HCT116 (cell line): ENCODE measurements at regions not wholly inside any gene's neighbourhood (a gene's known extent, or its start where the extent isn't known, plus 50 kb on each side); places are given as distances from the start of the nearest gene placed in this dataset.

Experiments used
- ATAC-seq: fragments of 200-7000 bp; cut with Tn5 transposase; 2 replicates; pipeline ENCODE4 v1.9.1; 2020; ENCODE audit warnings: mild to moderate bottlenecking, moderate library complexity
- BruUV-seq: library from RNA; stranded (reverse); fragments of 400-500 nt; replicated peaks from 2 replicates; lab custom pipeline; 2021; lab: Mats Ljungman, UMichigan
- CTCF ChIA-PET: fragments of 300-600 bp; sonication (Branson Sonifier 250); formaldehyde crosslinking; loops from one replicate; lab custom pipeline; 2021; ENCODE audit warnings: antibody characterized with exemption; lab: Charles Lee
- POLR2A ChIA-PET: fragments of 300-600, 350-600 bp; sonication (Branson Sonifier 250); formaldehyde crosslinking; loops from one replicate; lab custom pipeline; 2021; ENCODE audit warnings: antibody characterized with exemption; lab: Charles Lee
- RAD21 ChIA-PET, 2 experiments: fragments of 300-600 bp; sonication (Branson Sonifier 250); formaldehyde crosslinking; loops; one replicate each; lab custom pipeline; 2023; ENCODE audit warnings: low total read pairs in 2 of 2; ENCODE audit not compliant: uncharacterized antibody in 2 of 2, unreplicated experiment in 2 of 2, low non-redundant PET in 1 of 2; lab: Charles Lee
- DNase-seq: peaks from one replicate; pipeline ENCODE4 v3.0.0-alpha.2; 2010; ENCODE audit warnings: low read depth, low spot score
- H2AFZ ChIP-seq: fragments of 200-600 bp; shearing (Covaris generic), sonication (generic); 2 replicates; pipeline ENCODE4 v1.6.1; 2017; ENCODE audit warnings: low read depth, mixed run types, mixed read lengths, antibody characterized with exemption, low read length; ENCODE audit not compliant: poor library complexity, severe bottlenecking
- H3K27ac ChIP-seq: 2 replicates; pipeline ENCODE4 v1.5.1; 2012; ENCODE audit warnings: low read depth, low read length
- H3K27me3 ChIP-seq: fragments of 200-600 bp; sonication (generic); 2 replicates; pipeline ENCODE4 v1.6.1; 2016; ENCODE audit warnings: mixed run types, low read length, mixed read lengths; ENCODE audit not compliant: insufficient read depth
- H3K36me3 ChIP-seq, 2 experiments: fragments of 200-500 bp in 1 of 2; fragments of 200-600 bp in 1 of 2; sonication (Bioruptor generic) in 1 of 2; sonication (generic) in 1 of 2; 2 replicates each; pipeline versions ENCODE4 v1.5.1 to v1.6.1; 2014 to 2016; ENCODE audit warnings: low read length in 2 of 2, inconsistent platforms in 1 of 2, mixed read lengths in 1 of 2, mixed run types in 1 of 2; ENCODE audit not compliant: insufficient read depth in 2 of 2, control insufficient read depth in 1 of 2
- H3K4me1 ChIP-seq, 2 experiments: fragments of 200-600 bp in 1 of 2; sonication (generic) in 1 of 2; 2 replicates each; pipeline versions ENCODE4 v1.5.1 to v1.6.1; 2012 to 2017; ENCODE audit warnings: low read length in 2 of 2, inconsistent platforms in 1 of 2, mild to moderate bottlenecking in 1 of 2, mixed read lengths in 1 of 2, mixed run types in 1 of 2, moderate library complexity in 1 of 2; ENCODE audit not compliant: insufficient read depth in 2 of 2, control insufficient read depth in 1 of 2
- H3K4me2 ChIP-seq: fragments of 200-600 bp; sonication (generic); 2 replicates; pipeline ENCODE4 v1.6.1; 2017; ENCODE audit warnings: mixed run types, low read length, mixed read lengths
- H3K4me3 ChIP-seq, 2 experiments: fragments of 200-600 bp in 1 of 2; sonication (generic) in 1 of 2; replicated peaks in 1 of 2; 2 replicates each; pipeline ENCODE4 v1.5.1; 2011 to 2016; ENCODE audit warnings: low read length in 2 of 2, control low read depth in 1 of 2, low read depth in 1 of 2, mild to moderate bottlenecking in 1 of 2, mixed read lengths in 1 of 2, mixed run types in 1 of 2
- H3K79me2 ChIP-seq: fragments of 200-600 bp; sonication (generic); 2 replicates; pipeline ENCODE4 v1.6.1; 2017; ENCODE audit warnings: mild to moderate bottlenecking, mixed run types, low read length, moderate library complexity, mixed read lengths; ENCODE audit not compliant: insufficient read depth
- H3K9ac ChIP-seq: fragments of 200-600 bp; sonication (generic); 2 replicates; pipeline ENCODE4 v1.6.1; 2016; ENCODE audit warnings: low read length, mixed read lengths
- H3K9me2 ChIP-seq: fragments of 200-600 bp; sonication (generic), shearing (Covaris generic); 2 replicates; pipeline ENCODE4 v1.6.1; 2017; ENCODE audit warnings: mixed run types, mild to moderate bottlenecking, moderate library complexity; ENCODE audit not compliant: insufficient read depth
- H3K9me3 ChIP-seq, 2 experiments: fragments of 200-500 bp in 1 of 2; fragments of 200-600 bp in 1 of 2; sonication (Bioruptor generic) in 1 of 2; sonication (generic) in 1 of 2; 2 replicates each; pipeline ENCODE4 v1.6.1; 2014 to 2017; ENCODE audit warnings: low read length in 2 of 2, mixed read lengths in 2 of 2, inconsistent platforms in 1 of 2, low read depth in 1 of 2, mild to moderate bottlenecking in 1 of 2, mixed run types in 1 of 2, moderate library complexity in 1 of 2; ENCODE audit not compliant: control insufficient read depth in 1 of 2, insufficient read depth in 1 of 2
- H4K20me1 ChIP-seq: fragments of 200-600 bp; sonication (generic), shearing (Covaris generic); 2 replicates; pipeline ENCODE4 v1.6.1; 2017; ENCODE audit warnings: mixed run types, mild to moderate bottlenecking, moderate library complexity; ENCODE audit not compliant: insufficient read depth
- CBX3 ChIP-seq: IDR thresholded peaks from 2 replicates; pipeline ENCODE4 v1.6.1; 2012; ENCODE audit warnings: low read depth
- CEBPB ChIP-seq: IDR thresholded peaks from 2 replicates; pipeline ENCODE4 v1.6.1; 2012; ENCODE audit warnings: low read depth
- EGR1 ChIP-seq: IDR thresholded peaks from 2 replicates; pipeline ENCODE4 v1.6.1; 2012; ENCODE audit warnings: low read depth
- ELF1 ChIP-seq: IDR thresholded peaks from 2 replicates; pipeline ENCODE4 v1.6.1; 2012; ENCODE audit warnings: low read depth, borderline replicate concordance
- EZH2 ChIP-seq: fragments of 200-600 bp; sonication (generic); IDR thresholded peaks from 2 replicates; pipeline ENCODE4 v1.6.1; 2017; ENCODE audit warnings: antibody characterized with exemption, mixed run types
- FOSL1 ChIP-seq: IDR thresholded peaks from 2 replicates; pipeline ENCODE4 v1.6.1; 2012; ENCODE audit warnings: low read depth
- JUND ChIP-seq: IDR thresholded peaks from 2 replicates; pipeline ENCODE4 v1.6.1; 2012
- POLR2A ChIP-seq: IDR thresholded peaks from 2 replicates; pipeline ENCODE4 v1.7.0; 2011; ENCODE audit warnings: borderline replicate concordance; ENCODE audit not compliant: insufficient read depth, insufficient read length; ENCODE audit errors: extremely low read depth
- POLR2AphosphoS5 ChIP-seq: IDR thresholded peaks from 2 replicates; pipeline ENCODE4 v1.6.1; 2011; ENCODE audit warnings: mild to moderate bottlenecking, low read depth, low read length, moderate library complexity
- SIN3A ChIP-seq: IDR thresholded peaks from 2 replicates; pipeline ENCODE4 v1.6.1; 2012; ENCODE audit warnings: low read depth
- SRF ChIP-seq: IDR thresholded peaks from 2 replicates; pipeline ENCODE4 v1.6.1; 2012; ENCODE audit warnings: low read depth
- YY1 ChIP-seq: IDR thresholded peaks from 2 replicates; pipeline ENCODE4 v1.6.1; 2011; ENCODE audit warnings: low read length, low read depth, moderate library complexity, mild to moderate bottlenecking; ENCODE audit not compliant: insufficient replicate concordance; ENCODE audit errors: extremely low read depth
- intact Hi-C: fragments of 100-400 bp; cut with micrococcal nuclease; formaldehyde crosslinking; loops from 2 replicates; pipeline ENCODE4 v1.10.0; 2022
- TF ChIP-seq, protein P1 (sequence below), 3 experiments: fragments of 200-600 bp in 1 of 3; sonication (generic) in 1 of 3; IDR thresholded peaks in 2 of 3; conservative IDR thresholded peaks in 1 of 3; 2 replicates each; pipeline ENCODE4 v1.5.1; 2012 to 2017; ENCODE audit warnings: low read depth in 2 of 3, low read length in 2 of 3, antibody characterized with exemption in 1 of 3, borderline replicate concordance in 1 of 3, control low read depth in 1 of 3, mild to moderate bottlenecking in 1 of 3, mixed read lengths in 1 of 3, mixed run types in 1 of 3, moderate library complexity in 1 of 3; ENCODE audit not compliant: insufficient read depth in 1 of 3
- TF ChIP-seq, protein P2 (sequence below): IDR thresholded peaks from 2 replicates; pipeline ENCODE4 v1.6.1; 2011; ENCODE audit warnings: mild to moderate bottlenecking, low read length, moderate library complexity; ENCODE audit not compliant: insufficient replicate concordance; ENCODE audit errors: extremely low read depth
- TF ChIP-seq, protein P3 (sequence below): IDR thresholded peaks from 2 replicates; pipeline ENCODE4 v1.6.1; 2012; ENCODE audit warnings: low read depth

DNA sequence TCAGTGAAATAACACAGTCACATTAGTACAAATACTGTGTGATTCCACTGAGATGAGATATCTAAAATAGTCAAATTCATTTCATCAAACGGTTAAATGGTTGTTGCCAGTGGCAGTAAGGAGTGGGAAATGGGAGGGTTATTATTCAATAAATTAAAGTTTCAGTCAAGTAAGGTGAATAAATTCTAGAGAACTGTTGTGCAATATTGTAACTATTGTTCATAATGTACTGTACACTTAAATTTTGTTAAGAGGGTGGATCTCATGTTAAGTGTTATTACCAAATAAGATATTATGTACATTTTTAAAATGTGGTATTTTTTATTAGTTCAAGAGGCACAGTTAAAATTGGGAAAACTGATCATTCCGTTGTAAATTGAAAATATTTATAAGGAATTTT is 463.3 kb upstream of the BRINP3 start:
- Histone ChIP-seq H3K4me1 (no peaks in the 10 kb centered on the region), H3K4me3 (no peak overlapping the region), H3K27ac (no peak overlapping the region), H4K20me1 (no peaks in the 10 kb centered on the region), H2AFZ (no peak overlapping the region), H3K9ac (no peak overlapping the region), H3K9me3 (no peaks in the 10 kb centered on the region), H3K9me2 (no peaks in the 10 kb centered on the region), H3K4me2 (no peak overlapping the region), H3K36me3 (no peaks in the 10 kb centered on the region), H3K79me2 (no peaks in the 10 kb centered on the region), H3K27me3 (no peaks in the 10 kb centered on the region)
- no TSS peak for BruUV-seq
- TF ChIP-seq EGR1 (no peak), SRF (no peak), CBX3 (no peak)
- TF ChIP-seq, protein P1, sequence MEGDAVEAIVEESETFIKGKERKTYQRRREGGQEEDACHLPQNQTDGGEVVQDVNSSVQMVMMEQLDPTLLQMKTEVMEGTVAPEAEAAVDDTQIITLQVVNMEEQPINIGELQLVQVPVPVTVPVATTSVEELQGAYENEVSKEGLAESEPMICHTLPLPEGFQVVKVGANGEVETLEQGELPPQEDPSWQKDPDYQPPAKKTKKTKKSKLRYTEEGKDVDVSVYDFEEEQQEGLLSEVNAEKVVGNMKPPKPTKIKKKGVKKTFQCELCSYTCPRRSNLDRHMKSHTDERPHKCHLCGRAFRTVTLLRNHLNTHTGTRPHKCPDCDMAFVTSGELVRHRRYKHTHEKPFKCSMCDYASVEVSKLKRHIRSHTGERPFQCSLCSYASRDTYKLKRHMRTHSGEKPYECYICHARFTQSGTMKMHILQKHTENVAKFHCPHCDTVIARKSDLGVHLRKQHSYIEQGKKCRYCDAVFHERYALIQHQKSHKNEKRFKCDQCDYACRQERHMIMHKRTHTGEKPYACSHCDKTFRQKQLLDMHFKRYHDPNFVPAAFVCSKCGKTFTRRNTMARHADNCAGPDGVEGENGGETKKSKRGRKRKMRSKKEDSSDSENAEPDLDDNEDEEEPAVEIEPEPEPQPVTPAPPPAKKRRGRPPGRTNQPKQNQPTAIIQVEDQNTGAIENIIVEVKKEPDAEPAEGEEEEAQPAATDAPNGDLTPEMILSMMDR (IDR thresholded peaks at IDR 0.05 in 2 of 3, conservative IDR thresholded peaks at IDR 0.05 in 1 of 3; ENCODE audit: borderline replicate concordance in 1 of 3, insufficient read depth in 1 of 3, low read depth in 2 of 3, low read length in 2 of 3), result no peak
- intact Hi-C loops, result no loop called here
- ChIA-PET POLR2A (no interaction called here), CTCF (no interaction called here), RAD21 (no interaction called here)
- ATAC-seq, result no peak
- no peak for DNase-seq

DNA sequence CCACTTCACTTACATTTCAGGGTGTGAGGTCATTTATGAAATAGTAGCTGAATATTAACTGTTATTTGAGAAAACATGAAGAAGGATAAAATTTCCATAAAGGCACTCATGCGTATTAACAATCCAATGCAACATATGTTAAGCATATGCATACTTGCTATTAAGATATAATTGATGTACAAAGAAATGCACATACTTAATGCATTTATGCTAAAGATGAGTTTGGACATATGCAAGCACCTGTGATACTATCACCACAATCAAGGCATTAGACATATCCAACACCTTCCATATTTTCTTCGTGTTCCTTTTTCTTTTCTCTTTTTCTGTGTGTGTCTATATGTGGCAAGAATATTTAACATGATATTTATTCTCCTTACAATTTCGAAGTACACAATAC is 464.8 kb upstream of the BRINP3 start:
- Histone ChIP-seq H3K27ac (no peak overlapping the region), H3K9me3 (no peaks in the 10 kb centered on the region), H3K4me3 (no peak overlapping the region), H3K4me1 (no peaks in the 10 kb centered on the region), H3K4me2 (no peak overlapping the region), H3K9ac (no peak overlapping the region), H3K27me3 (no peaks in the 10 kb centered on the region), H3K9me2 (no peaks in the 10 kb centered on the region), H4K20me1 (no peaks in the 10 kb centered on the region), H2AFZ (no peak overlapping the region), H3K79me2 (no peaks in the 10 kb centered on the region), H3K36me3 (no peaks in the 10 kb centered on the region)
- ChIA-PET CTCF (no interaction called here), RAD21 (no interaction called here), POLR2A (no interaction called here)
- DNase-seq, result no peak
- BruUV-seq, result no TSS peak
- intact Hi-C loops, result no loop called here
- ATAC-seq, result no peak
- TF ChIP-seq EZH2, result no peak
- no peak for TF ChIP-seq EGR1
- TF ChIP-seq YY1, result no peak
- TF ChIP-seq ELF1, result no peak
- TF ChIP-seq POLR2AphosphoS5, result no peak
- TF ChIP-seq POLR2A, result no peak
- no peak for TF ChIP-seq SIN3A
- TF ChIP-seq, protein P2, sequence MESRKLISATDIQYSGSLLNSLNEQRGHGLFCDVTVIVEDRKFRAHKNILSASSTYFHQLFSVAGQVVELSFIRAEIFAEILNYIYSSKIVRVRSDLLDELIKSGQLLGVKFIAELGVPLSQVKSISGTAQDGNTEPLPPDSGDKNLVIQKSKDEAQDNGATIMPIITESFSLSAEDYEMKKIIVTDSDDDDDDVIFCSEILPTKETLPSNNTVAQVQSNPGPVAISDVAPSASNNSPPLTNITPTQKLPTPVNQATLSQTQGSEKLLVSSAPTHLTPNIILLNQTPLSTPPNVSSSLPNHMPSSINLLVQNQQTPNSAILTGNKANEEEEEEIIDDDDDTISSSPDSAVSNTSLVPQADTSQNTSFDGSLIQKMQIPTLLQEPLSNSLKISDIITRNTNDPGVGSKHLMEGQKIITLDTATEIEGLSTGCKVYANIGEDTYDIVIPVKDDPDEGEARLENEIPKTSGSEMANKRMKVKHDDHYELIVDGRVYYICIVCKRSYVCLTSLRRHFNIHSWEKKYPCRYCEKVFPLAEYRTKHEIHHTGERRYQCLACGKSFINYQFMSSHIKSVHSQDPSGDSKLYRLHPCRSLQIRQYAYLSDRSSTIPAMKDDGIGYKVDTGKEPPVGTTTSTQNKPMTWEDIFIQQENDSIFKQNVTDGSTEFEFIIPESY, result no peak
- no peak for TF ChIP-seq JUND
- TF ChIP-seq, protein P3, sequence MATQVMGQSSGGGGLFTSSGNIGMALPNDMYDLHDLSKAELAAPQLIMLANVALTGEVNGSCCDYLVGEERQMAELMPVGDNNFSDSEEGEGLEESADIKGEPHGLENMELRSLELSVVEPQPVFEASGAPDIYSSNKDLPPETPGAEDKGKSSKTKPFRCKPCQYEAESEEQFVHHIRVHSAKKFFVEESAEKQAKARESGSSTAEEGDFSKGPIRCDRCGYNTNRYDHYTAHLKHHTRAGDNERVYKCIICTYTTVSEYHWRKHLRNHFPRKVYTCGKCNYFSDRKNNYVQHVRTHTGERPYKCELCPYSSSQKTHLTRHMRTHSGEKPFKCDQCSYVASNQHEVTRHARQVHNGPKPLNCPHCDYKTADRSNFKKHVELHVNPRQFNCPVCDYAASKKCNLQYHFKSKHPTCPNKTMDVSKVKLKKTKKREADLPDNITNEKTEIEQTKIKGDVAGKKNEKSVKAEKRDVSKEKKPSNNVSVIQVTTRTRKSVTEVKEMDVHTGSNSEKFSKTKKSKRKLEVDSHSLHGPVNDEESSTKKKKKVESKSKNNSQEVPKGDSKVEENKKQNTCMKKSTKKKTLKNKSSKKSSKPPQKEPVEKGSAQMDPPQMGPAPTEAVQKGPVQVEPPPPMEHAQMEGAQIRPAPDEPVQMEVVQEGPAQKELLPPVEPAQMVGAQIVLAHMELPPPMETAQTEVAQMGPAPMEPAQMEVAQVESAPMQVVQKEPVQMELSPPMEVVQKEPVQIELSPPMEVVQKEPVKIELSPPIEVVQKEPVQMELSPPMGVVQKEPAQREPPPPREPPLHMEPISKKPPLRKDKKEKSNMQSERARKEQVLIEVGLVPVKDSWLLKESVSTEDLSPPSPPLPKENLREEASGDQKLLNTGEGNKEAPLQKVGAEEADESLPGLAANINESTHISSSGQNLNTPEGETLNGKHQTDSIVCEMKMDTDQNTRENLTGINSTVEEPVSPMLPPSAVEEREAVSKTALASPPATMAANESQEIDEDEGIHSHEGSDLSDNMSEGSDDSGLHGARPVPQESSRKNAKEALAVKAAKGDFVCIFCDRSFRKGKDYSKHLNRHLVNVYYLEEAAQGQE, result no peak
- no peak for TF ChIP-seq CEBPB
- TF ChIP-seq FOSL1, result no peak
